ENCODE measurements at regions not wholly inside any gene's neighbourhood (a gene's known extent, or its start where the extent isn't known, plus 50 kb on each side); places are given as distances from the start of the nearest gene placed in this dataset.

- Histone ChIP-seq H3K9me3 (ENCODE audit: control insufficient read depth, low read length) (no peaks in the 10 kb centered on the region), H3K4me1 (ENCODE audit: control insufficient read depth, insufficient read depth, low read length, poor library complexity, severe bottlenecking) (no peaks in the 10 kb centered on the region), H3K27ac (ENCODE audit: insufficient read depth, low read length, poor library complexity, severe bottlenecking) (no peak overlapping the region), H3K27me3 (replicated peaks; ENCODE audit: control insufficient read depth, insufficient read depth, low read length, poor library complexity, severe bottlenecking) (peaks cover 8% of the 10 kb centered on the region), H3K4me3 (ENCODE audit: insufficient read depth, low read depth, low read length, poor library complexity, severe bottlenecking) (no peak overlapping the region), H3K36me3 (ENCODE audit: control insufficient read depth, insufficient read depth, low read length) (no peaks in the 10 kb centered on the region)
- DNase-seq, result no peak
These were observed 67.6 kb upstream of the CES5A start for GRCh38 chr16:55942821-55943220.

GRCh38 chr16:55941552-55941951 lies 66.4 kb upstream of the CES5A start:
- Histone ChIP-seq H3K36me3 (ENCODE audit: control insufficient read depth, insufficient read depth, low read length) (no peaks in the 10 kb centered on the region), H3K9me3 (ENCODE audit: control insufficient read depth, low read length) (no peaks in the 10 kb centered on the region), H3K27ac (ENCODE audit: insufficient read depth, low read length, poor library complexity, severe bottlenecking) (no peak overlapping the region), H3K27me3 (replicated peaks; ENCODE audit: control insufficient read depth, insufficient read depth, low read length, poor library complexity, severe bottlenecking) (peaks cover 11% of the 10 kb centered on the region), H3K4me1 (ENCODE audit: control insufficient read depth, insufficient read depth, low read length, poor library complexity, severe bottlenecking) (no peaks in the 10 kb centered on the region), H3K4me3 (ENCODE audit: insufficient read depth, low read depth, low read length, poor library complexity, severe bottlenecking) (no peak overlapping the region)
- no peak for DNase-seq

GRCh38 chr16:55938126-55938525 lies 63.0 kb upstream of the CES5A start:
- no peak overlapping the region for H3K27ac ChIP-seq (ENCODE audit: insufficient read depth, low read length, poor library complexity, severe bottlenecking)
- DNase-seq, result no peak
- no peaks in the 10 kb centered on the region for H3K36me3 ChIP-seq (ENCODE audit: control insufficient read depth, insufficient read depth, low read length)
- H3K9me3 ChIP-seq (ENCODE audit: control insufficient read depth, low read length), result no peaks in the 10 kb centered on the region
- no peaks in the 10 kb centered on the region for H3K4me1 ChIP-seq (ENCODE audit: control insufficient read depth, insufficient read depth, low read length, poor library complexity, severe bottlenecking)
- H3K4me3 ChIP-seq (ENCODE audit: insufficient read depth, low read depth, low read length, poor library complexity, severe bottlenecking), result no peak overlapping the region
- peaks cover 3% of the 10 kb centered on the region for H3K27me3 ChIP-seq (replicated peaks; ENCODE audit: control insufficient read depth, insufficient read depth, low read length, poor library complexity, severe bottlenecking)

- no peak for DNase-seq
- Histone ChIP-seq H3K27me3 (replicated peaks; ENCODE audit: control insufficient read depth, insufficient read depth, low read length, poor library complexity, severe bottlenecking) (peaks cover 3% of the 10 kb centered on the region), H3K27ac (ENCODE audit: insufficient read depth, low read length, poor library complexity, severe bottlenecking) (no peak overlapping the region), H3K36me3 (ENCODE audit: control insufficient read depth, insufficient read depth, low read length) (no peaks in the 10 kb centered on the region), H3K9me3 (ENCODE audit: control insufficient read depth, low read length) (no peaks in the 10 kb centered on the region), H3K4me3 (ENCODE audit: insufficient read depth, low read depth, low read length, poor library complexity, severe bottlenecking) (no peak overlapping the region), H3K4me1 (ENCODE audit: control insufficient read depth, insufficient read depth, low read length, poor library complexity, severe bottlenecking) (no peaks in the 10 kb centered on the region)
These were observed 57.9 kb upstream of the CES5A start for GRCh38 chr16:55933038-55933437.

- Histone ChIP-seq H3K4me1 (ENCODE audit: control insufficient read depth, insufficient read depth, low read length, poor library complexity, severe bottlenecking) (no peaks in the 10 kb centered on the region), H3K4me3 (ENCODE audit: insufficient read depth, low read depth, low read length, poor library complexity, severe bottlenecking) (no peak overlapping the region), H3K27me3 (replicated peaks; ENCODE audit: control insufficient read depth, insufficient read depth, low read length, poor library complexity, severe bottlenecking) (no peaks in the 10 kb centered on the region), H3K27ac (ENCODE audit: insufficient read depth, low read length, poor library complexity, severe bottlenecking) (no peak overlapping the region), H3K9me3 (ENCODE audit: control insufficient read depth, low read length) (no peaks in the 10 kb centered on the region), H3K36me3 (ENCODE audit: control insufficient read depth, insufficient read depth, low read length) (no peaks in the 10 kb centered on the region)
- DNase-seq, result no peak
These were observed 54.9 kb upstream of the CES5A start for GRCh38 chr16:55930036-55930435.

GRCh38 chr16:55929181-55929580 lies 54.0 kb upstream of the CES5A start:
- Histone ChIP-seq H3K36me3 (ENCODE audit: control insufficient read depth, insufficient read depth, low read length) (no peaks in the 10 kb centered on the region), H3K27ac (ENCODE audit: insufficient read depth, low read length, poor library complexity, severe bottlenecking) (no peak overlapping the region), H3K9me3 (ENCODE audit: control insufficient read depth, low read length) (no peaks in the 10 kb centered on the region), H3K27me3 (replicated peaks; ENCODE audit: control insufficient read depth, insufficient read depth, low read length, poor library complexity, severe bottlenecking) (no peaks in the 10 kb centered on the region), H3K4me1 (ENCODE audit: control insufficient read depth, insufficient read depth, low read length, poor library complexity, severe bottlenecking) (no peaks in the 10 kb centered on the region), H3K4me3 (ENCODE audit: insufficient read depth, low read depth, low read length, poor library complexity, severe bottlenecking) (no peak overlapping the region)
- no peak for DNase-seq

GRCh38 chr16:55925242-55925641 lies 50.1 kb upstream of the CES5A start:
- Histone ChIP-seq H3K9me3 (ENCODE audit: control insufficient read depth, low read length) (no peaks in the 10 kb centered on the region), H3K27me3 (replicated peaks; ENCODE audit: control insufficient read depth, insufficient read depth, low read length, poor library complexity, severe bottlenecking) (no peaks in the 10 kb centered on the region), H3K36me3 (ENCODE audit: control insufficient read depth, insufficient read depth, low read length) (no peaks in the 10 kb centered on the region), H3K27ac (ENCODE audit: insufficient read depth, low read length, poor library complexity, severe bottlenecking) (no peak overlapping the region), H3K4me1 (ENCODE audit: control insufficient read depth, insufficient read depth, low read length, poor library complexity, severe bottlenecking) (no peaks in the 10 kb centered on the region), H3K4me3 (ENCODE audit: insufficient read depth, low read depth, low read length, poor library complexity, severe bottlenecking) (no peak overlapping the region)
- no peak for DNase-seq

Measured in effector memory CD4-positive, alpha-beta T cell (primary cell).